NOMO-1 (cell line): ENCODE measurements at regions not wholly inside any gene's neighbourhood (a gene's known extent, or its start where the extent isn't known, plus 50 kb on each side); places are given as distances from the start of the nearest gene placed in this dataset.
A peak's percentile ranks its signal among the peaks of the same experiment; 100 is the strongest.
"Not testable (repeated sequence)": the region's sequence is repeated elsewhere in the genome, so short reads cannot be mapped to it uniquely, and the experiment has no call there.

Experiments
- DNase-seq, 2 experiments: peaks; one replicate each; lab custom pipeline; 2025; ENCODE audit not compliant: unreplicated experiment in 2 of 2; lab: John Stamatoyannopoulos, UW

- DNase-seq, result no peak
These were observed 577.7 kb downstream of the KIF4B start for GRCh38 chr5:155591273-155591672.

DNA sequence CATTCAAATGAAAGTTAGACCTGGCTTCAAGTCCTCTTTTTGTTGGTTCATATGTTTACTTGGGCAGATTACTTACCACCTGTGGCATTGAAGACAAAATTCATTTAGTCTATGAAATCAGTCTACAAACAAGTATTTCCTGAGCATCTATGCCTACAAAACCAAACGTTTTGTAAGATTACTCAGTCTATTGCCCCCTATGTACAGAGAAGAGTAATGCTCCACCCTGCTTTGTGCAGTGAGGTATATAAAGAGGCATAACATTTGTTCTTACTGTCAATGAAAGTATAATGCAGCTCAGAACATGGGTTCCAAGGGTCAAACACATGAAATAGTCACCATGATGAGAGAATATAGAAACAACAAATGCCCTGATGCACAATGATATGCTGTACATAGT is 580.7 kb downstream of the KIF4B start:
- DNase-seq, result no peak

- DNase-seq, result no peak
These were observed 582.2 kb downstream of the KIF4B start for GRCh38 chr5:155595791-155596190.

- DNase-seq, result no peak
These were observed 585.0 kb downstream of the KIF4B start for GRCh38 chr5:155598552-155598951.

DNA sequence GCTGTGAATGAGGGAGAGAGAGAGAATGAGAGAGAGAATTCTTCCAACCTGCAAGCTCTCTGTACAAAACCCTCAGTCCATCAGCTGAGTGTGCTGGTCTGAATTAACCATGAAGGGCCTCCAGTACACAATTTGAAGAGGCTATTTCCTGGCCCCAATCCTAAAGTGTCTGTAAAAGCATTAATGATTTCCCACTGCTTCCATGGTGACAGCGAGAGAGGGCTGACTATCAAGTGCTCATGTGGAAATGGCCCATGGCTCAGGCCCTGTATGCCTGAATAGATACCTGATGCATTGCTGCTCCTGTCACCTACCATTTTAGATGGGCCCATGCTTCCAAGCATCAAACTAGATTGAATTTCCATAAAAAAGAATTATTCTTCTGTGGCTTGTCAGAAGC is 592.4 kb downstream of the KIF4B start:
- DNase-seq, result no peak

GRCh38 chr5:155616779-155617392 is 603.3 kb downstream of the KIF4B start:
- DNase-seq, result peak; percentile 0 to 1

GRCh38 chr5:155619688-155620087 is 606.1 kb downstream of the KIF4B start:
- no peak for DNase-seq

GRCh38 chr5:155620821-155621410 is 607.4 kb downstream of the KIF4B start:
- no peak for DNase-seq

GRCh38 chr5:155624597-155625241 is 611.2 kb downstream of the KIF4B start:
- no peak for DNase-seq

DNA sequence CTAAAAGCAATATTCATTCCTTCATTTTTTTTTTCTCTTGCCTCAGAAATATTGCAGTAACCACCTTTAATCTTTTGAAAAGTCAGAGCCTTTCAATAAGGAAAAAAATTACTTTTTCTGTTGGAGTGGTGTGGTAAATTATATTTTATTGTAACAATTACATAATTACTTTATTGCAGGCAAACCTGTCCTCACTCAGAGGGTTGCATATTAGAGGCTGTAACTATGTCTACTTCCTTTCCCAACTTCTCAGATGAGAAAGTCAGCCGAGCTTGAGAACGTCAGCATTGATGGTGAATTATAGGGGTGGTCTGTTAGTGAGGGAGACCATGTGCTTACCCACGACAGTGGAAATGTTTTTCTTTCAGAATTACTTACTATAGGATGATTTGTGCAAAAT is 611.8 kb downstream of the KIF4B start:
- no peak for DNase-seq

DNA sequence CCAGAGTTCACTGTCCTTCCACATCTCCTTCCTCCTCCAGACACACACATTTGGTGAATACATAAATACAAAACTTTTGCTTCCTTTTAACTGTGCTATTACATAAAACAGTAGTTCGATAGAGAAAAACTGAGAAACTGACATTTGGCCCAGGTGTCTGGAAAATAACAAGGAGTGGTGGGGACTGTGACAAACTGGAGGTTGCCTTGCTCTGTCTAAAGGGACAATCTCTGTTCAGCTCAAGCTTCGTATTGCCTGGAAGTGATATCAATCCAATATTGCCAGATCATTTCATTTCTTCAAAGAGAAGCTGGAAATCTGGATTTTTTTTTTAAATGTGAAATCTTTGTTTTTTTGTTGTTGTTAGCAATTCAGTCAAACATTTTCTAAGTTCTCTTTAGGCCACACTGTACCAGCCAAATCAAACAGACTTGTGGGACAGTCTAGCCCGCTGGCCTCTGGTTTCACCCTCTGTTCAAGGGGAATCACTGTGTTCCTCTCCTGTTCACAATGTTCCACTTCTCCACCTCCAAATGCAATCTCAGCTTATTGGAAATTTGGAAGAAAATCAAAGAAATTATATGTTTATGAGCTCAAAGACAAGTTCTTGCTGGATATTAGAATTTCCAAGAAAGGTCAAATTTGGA is 612.5 kb downstream of the KIF4B start:
- DNase-seq, result no peak

GRCh38 chr5:155626592-155626991 is 613.0 kb downstream of the KIF4B start:
- DNase-seq, result no peak

DNA sequence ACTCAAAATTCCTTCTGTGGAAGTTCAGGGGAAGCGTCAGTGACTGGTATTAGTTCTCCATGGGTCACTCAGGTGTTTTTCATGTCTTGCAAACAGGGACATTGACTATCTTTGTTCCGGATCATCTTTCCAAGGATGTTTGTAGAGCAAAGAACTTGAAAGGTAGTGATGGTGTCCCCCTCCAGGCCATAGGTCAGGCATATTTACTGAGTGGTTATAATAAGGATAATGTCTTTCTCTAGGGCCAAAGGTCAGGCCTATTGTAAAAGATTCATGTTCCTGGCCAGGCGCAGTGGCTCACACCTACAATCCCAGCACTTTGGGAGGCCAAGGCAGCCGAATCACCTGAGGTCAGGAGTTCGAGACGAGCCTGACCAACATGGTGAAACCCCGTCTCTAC is 614.8 kb downstream of the KIF4B start:
- DNase-seq, result no peak

DNA sequence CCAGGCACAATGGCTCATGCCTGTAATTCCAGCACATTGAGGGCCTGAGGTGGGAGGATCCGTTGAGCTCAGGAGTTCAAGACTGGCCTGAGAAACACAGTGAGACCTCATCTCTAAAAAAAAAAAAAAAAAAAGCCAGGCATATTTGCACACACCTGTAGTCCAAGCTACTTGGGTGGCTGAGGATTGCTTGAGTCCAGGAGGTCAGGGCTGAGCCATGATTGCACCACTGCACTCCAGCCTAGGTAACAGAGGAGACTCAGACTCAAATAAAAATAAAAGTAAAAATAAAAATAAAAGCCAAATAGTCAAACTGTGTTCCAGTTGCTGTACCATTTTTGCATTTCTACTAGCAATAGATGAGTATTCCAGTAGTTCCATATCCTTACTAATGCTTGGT is 616.0 kb downstream of the KIF4B start:
- no peak for DNase-seq

- no peak for DNase-seq
These were observed 617.6 kb downstream of the KIF4B start for GRCh38 chr5:155631116-155631515.

- no peak for DNase-seq
These were observed 619.9 kb downstream of the KIF4B start for GRCh38 chr5:155633338-155633957.

DNA sequence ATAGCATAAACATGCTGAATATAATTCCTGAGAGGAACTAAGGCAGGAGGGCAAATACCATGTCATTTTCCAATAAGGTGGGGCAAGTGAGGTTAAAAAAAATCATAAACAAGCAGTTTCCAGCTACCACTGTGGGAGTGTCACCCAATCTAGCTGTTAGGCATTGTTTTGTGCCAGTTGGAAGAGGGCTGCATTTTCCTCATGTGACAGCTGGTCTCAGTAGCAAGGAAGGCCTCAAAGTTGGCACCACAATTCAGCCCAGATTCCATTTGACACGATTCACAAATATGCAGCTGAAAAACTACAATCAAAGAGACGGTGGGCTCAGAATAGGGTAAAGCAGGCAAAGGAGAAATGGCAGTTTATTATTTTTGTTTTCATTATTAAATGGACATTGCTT is 636.1 kb downstream of the KIF4B start:
- no peak for DNase-seq

DNA sequence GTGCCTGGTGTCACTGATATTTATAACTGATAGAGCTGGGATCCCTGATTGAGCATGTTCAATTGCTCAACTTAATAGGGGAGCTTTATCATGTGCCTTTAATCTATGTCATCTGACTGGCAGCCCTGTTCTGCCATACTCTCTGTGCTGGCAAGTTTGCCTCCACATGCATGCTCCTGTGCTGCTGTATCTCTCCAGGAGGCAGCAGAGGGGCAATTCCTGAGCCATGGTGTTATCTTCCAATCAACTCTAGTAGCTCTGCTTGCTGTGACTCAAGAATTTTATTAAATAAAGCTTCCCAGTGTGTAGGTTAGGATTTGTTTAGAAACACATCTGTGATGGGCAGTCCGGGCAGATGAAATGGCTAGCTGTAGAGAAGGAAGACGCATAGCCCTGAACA is 642.0 kb downstream of the KIF4B start:
- no peak for DNase-seq

DNA sequence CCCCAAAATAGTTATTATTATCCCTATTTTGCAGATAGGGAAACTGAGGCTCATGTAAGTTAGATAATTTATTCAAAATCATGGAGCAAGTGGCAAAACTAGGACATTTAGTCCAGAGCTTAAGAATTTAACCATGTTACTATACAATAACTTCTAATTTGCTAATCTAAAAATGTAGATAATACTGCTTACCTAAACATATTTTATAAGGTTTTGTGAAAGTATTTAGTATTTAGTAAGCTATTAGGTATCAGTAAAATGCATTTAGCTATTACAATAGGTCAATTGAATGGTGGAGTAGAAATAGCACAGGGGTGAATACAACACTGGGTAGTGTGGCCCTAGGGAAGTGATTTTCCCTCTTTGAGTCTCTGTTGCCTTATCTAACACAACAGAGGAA is 648.3 kb downstream of the KIF4B start:
- DNase-seq, result no peak

- DNase-seq, result no peak
These were observed 651.8 kb downstream of the KIF4B start for GRCh38 chr5:155665361-155665760.

DNA sequence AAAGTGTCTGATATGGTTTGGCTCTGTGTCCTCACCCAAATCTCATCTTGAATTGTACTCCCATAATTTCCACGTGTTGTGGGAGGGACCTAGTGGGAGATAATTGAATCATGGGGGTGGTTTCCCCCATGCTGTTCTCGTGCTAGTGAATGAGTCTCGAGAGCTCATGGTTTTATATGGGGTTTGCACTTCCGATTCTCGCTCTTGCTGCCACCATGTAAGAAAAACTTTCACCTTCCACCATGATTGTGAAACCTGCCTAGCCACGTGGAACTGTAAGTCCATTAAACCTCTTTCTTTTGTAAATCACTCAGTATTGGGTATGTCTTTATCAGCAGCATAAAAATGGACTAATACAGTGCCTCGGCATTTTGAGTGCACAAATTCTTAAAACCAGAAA is 655.0 kb upstream of the SGCD start:
- not testable (repeated sequence) for DNase-seq

GRCh38 chr5:155676967-155677366 is 650.0 kb upstream of the SGCD start:
- DNase-seq, result no peak
